DND-41 (cell line): ENCODE measurements at regions not wholly inside any gene's neighbourhood (a gene's known extent, or its start where the extent isn't known, plus 50 kb on each side); places are given as distances from the start of the nearest gene placed in this dataset.

Source experiments
- EZH2 ChIP-seq: IDR thresholded peaks from 3 replicates; pipeline ENCODE4 v1.6.1; 2012; ENCODE audit warnings: borderline replicate concordance, low read depth, mild to moderate bottlenecking, moderate library complexity, low read length, inconsistent platforms; ENCODE audit not compliant: severe bottlenecking
- TF ChIP-seq, protein P1 (sequence below): IDR thresholded peaks from 2 replicates; pipeline ENCODE4 v1.5.1; 2012; ENCODE audit warnings: borderline replicate concordance, low read length, moderate library complexity, mild to moderate bottlenecking; ENCODE audit not compliant: poor library complexity, severe bottlenecking; ENCODE audit errors: extremely low read depth

GRCh38 chr5:39912906-39913305 lies 488.1 kb upstream of the DAB2 start:
- TF ChIP-seq, protein P1, sequence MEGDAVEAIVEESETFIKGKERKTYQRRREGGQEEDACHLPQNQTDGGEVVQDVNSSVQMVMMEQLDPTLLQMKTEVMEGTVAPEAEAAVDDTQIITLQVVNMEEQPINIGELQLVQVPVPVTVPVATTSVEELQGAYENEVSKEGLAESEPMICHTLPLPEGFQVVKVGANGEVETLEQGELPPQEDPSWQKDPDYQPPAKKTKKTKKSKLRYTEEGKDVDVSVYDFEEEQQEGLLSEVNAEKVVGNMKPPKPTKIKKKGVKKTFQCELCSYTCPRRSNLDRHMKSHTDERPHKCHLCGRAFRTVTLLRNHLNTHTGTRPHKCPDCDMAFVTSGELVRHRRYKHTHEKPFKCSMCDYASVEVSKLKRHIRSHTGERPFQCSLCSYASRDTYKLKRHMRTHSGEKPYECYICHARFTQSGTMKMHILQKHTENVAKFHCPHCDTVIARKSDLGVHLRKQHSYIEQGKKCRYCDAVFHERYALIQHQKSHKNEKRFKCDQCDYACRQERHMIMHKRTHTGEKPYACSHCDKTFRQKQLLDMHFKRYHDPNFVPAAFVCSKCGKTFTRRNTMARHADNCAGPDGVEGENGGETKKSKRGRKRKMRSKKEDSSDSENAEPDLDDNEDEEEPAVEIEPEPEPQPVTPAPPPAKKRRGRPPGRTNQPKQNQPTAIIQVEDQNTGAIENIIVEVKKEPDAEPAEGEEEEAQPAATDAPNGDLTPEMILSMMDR: no peak
- no peak for TF ChIP-seq EZH2
